Cardiac septum (tissue), 1 donor: ENCODE measurements at regions not wholly inside any gene's neighbourhood (a gene's known extent, or its start where the extent isn't known, plus 50 kb on each side); places are given as distances from the start of the nearest gene placed in this dataset.

Experiments
- DNase-seq: peaks from one replicate; pipeline ENCODE4 v3.0.0-alpha.2; 2020; ENCODE audit warnings: low spot score
- intact Hi-C: fragments of 100-400 bp; cut with DNase I; formaldehyde crosslinking; loops from one replicate; pipeline ENCODE4 v1.14.0; 2022
- donor health status: DM: no; HTN: no; CAD: no.

GRCh38 chr3:24033818-24034217, 88.7 kb downstream of the NR1D2 start:
- DNase-seq, result no peak
- intact Hi-C loops, result no loop called here

GRCh38 chr3:24034464-24034863, 89.4 kb downstream of the NR1D2 start:
- no peak for DNase-seq
- intact Hi-C loops, result no loop called here

GRCh38 chr3:24037971-24038370, 92.9 kb downstream of the NR1D2 start:
- no peak for DNase-seq
- intact Hi-C loops, result no loop called here

- no peak for DNase-seq
- intact Hi-C loops, result no loop called here
Observed at GRCh38 chr3:24040311-24040710, 95.2 kb downstream of the NR1D2 start.

- no peak for DNase-seq
- intact Hi-C loops, result no loop called here
Observed at GRCh38 chr3:24042174-24043059, 97.3 kb downstream of the NR1D2 start.

GRCh38 chr3:24043168-24043567, 98.1 kb downstream of the NR1D2 start:
- intact Hi-C loops, result no loop called here
- DNase-seq, result no peak

GRCh38 chr3:24043985-24044384, 98.9 kb downstream of the NR1D2 start:
- intact Hi-C loops, result no loop called here
- DNase-seq, result no peak

GRCh38 chr3:24046214-24046613, 101.1 kb downstream of the NR1D2 start:
- DNase-seq, result no peak
- intact Hi-C loops, result no loop called here

GRCh38 chr3:24047513-24047912, 102.4 kb downstream of the NR1D2 start:
- intact Hi-C loops, result no loop called here
- no peak for DNase-seq

- DNase-seq, result no peak
- intact Hi-C loops, result no loop called here
Observed at GRCh38 chr3:24048843-24049242, 103.8 kb downstream of the NR1D2 start.

- no peak for DNase-seq
- intact Hi-C loops, result no loop called here
Observed at GRCh38 chr3:24052446-24052845, 107.4 kb downstream of the NR1D2 start.

GRCh38 chr3:24058940-24059705, 114.0 kb downstream of the NR1D2 start:
- intact Hi-C loops, result no loop called here

GRCh38 chr3:24060055-24060454, 115.0 kb downstream of the NR1D2 start:
- intact Hi-C loops, result loop anchor here (10.0 kb wide), 1 partner anchor 125 kb away; no protein-coding TSS in a partner anchor
- no peak for DNase-seq

More at GRCh38 chr3:24058940-24059705, 114.0 kb downstream of the NR1D2 start:
- DNase-seq, result no peak

- intact Hi-C loops, result loop anchor here (10.0 kb wide), 1 partner anchor 122 kb away; no protein-coding TSS in a partner anchor
- no peak for DNase-seq
Observed at GRCh38 chr3:24062916-24063315, 117.8 kb downstream of the NR1D2 start.
